ENCODE measurements at regions not wholly inside any gene's neighbourhood (a gene's known extent, or its start where the extent isn't known, plus 50 kb on each side); places are given as distances from the start of the nearest gene placed in this dataset.

DNA sequence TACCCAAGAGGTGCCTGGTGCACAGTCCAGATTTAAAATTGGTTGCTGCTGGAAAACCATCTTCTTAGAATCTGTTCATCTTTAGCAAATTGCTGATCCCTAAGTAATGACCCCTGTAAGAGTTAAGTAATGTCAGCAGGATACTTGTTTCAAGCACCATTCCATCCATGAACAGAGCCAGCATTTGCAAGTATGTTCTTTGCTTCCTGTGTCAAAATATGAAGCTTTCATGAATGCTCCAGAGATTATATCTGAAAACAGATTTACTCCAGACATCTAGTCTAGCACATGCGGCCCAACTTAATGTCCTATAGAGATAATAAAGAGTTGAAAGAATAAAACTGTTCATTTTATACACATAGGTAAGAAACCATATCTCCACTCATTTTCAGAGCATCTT is 98.7 kb upstream of the ZNF438 start:
- peak overlapping the region; percentile 5 for H3K27ac ChIP-seq (ENCODE audit: low read depth, low read length)
- H2AK5ac ChIP-seq (ENCODE audit: low read length): no peak overlapping the region
- H3K9ac ChIP-seq (ENCODE audit: low read length): no peak overlapping the region
- H3K56ac ChIP-seq (ENCODE audit: low read length): no peak overlapping the region
- WGBS (ENCODE audit: extremely low coverage, insufficient coverage, low lambda C conversion rate): no CpG with 5 or more reads among the region's 1 CpG
- H3K79me2 ChIP-seq (ENCODE audit: control insufficient read depth, insufficient read depth, low read length): no peaks in the 10 kb centered on the region
- no peak overlapping the region for H3K23ac ChIP-seq (ENCODE audit: low read length)
- no peak overlapping the region for H4K5ac ChIP-seq (ENCODE audit: low read length)
- DNase-seq: no peak
- no peaks in the 10 kb centered on the region for H3K36me3 ChIP-seq (ENCODE audit: control insufficient read depth, insufficient read depth, low read length)
- H3K4ac ChIP-seq (ENCODE audit: low read depth, low read length): no peak overlapping the region
- no peak overlapping the region for H3K18ac ChIP-seq (ENCODE audit: low read length)
- H2BK5ac ChIP-seq (ENCODE audit: low read length): no peak overlapping the region
- H3K79me1 ChIP-seq (ENCODE audit: low read length): no peaks in the 10 kb centered on the region
- H2BK15ac ChIP-seq (replicated peaks; ENCODE audit: low read depth): peak overlapping the region; percentile 5
- H3K4me3 ChIP-seq (ENCODE audit: low read length): no peak overlapping the region
- H3K4me1 ChIP-seq (ENCODE audit: control insufficient read depth, low read depth, low read length): peaks cover 8% of the 10 kb centered on the region
- no peak overlapping the region for H2BK120ac ChIP-seq (ENCODE audit: low read depth, low read length)
- H3K4me2 ChIP-seq (ENCODE audit: low read length): no peak overlapping the region
- no peaks in the 10 kb centered on the region for H3K27me3 ChIP-seq (ENCODE audit: insufficient read depth, low read length, poor library complexity)
- H4K8ac ChIP-seq (ENCODE audit: low read depth, low read length): no peak overlapping the region

DNA sequence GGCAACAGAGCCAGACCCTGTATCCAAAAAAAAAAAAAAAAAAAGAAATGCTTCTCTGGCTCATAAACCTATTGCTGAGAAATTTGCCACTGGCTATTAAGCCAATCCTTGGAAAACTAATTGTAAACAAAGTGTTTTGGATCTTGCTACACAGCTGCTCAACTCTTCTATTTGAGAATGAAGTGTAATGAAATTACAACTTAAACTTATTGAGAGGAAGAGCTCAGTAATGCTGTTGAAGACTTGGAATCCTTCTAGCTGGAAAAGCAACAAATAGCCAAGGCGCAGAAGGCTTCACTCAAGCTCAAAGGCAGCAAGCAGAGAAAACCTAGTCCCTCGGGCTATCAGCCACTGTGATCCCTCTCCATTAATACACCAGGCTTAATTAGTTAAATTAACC is 99.6 kb upstream of the ZNF438 start:
- H3K27ac ChIP-seq (ENCODE audit: low read depth, low read length): no peak overlapping the region
- H3K27me3 ChIP-seq (ENCODE audit: insufficient read depth, low read length, poor library complexity): no peaks in the 10 kb centered on the region
- H2BK15ac ChIP-seq (replicated peaks; ENCODE audit: low read depth): no peak overlapping the region
- H2AK5ac ChIP-seq (ENCODE audit: low read length): no peak overlapping the region
- WGBS (ENCODE audit: extremely low coverage, insufficient coverage, low lambda C conversion rate): no CpG with 5 or more reads among the region's 2 CpGs
- no peak overlapping the region for H3K4me2 ChIP-seq (ENCODE audit: low read length)
- no peak overlapping the region for H3K23ac ChIP-seq (ENCODE audit: low read length)
- no peak for DNase-seq
- no peak overlapping the region for H3K56ac ChIP-seq (ENCODE audit: low read length)
- H4K8ac ChIP-seq (ENCODE audit: low read depth, low read length): no peak overlapping the region
- no peak overlapping the region for H2BK120ac ChIP-seq (ENCODE audit: low read depth, low read length)
- no peak overlapping the region for H4K5ac ChIP-seq (ENCODE audit: low read length)
- H3K9ac ChIP-seq (ENCODE audit: low read length): no peak overlapping the region
- H3K4ac ChIP-seq (ENCODE audit: low read depth, low read length): no peak overlapping the region
- H3K4me1 ChIP-seq (ENCODE audit: control insufficient read depth, low read depth, low read length): peaks cover 8% of the 10 kb centered on the region
- no peaks in the 10 kb centered on the region for H3K79me1 ChIP-seq (ENCODE audit: low read length)
- H3K18ac ChIP-seq (ENCODE audit: low read length): no peak overlapping the region
- no peak overlapping the region for H3K4me3 ChIP-seq (ENCODE audit: low read length)
- no peaks in the 10 kb centered on the region for H3K36me3 ChIP-seq (ENCODE audit: control insufficient read depth, insufficient read depth, low read length)
- H2BK5ac ChIP-seq (ENCODE audit: low read length): no peak overlapping the region
- no peaks in the 10 kb centered on the region for H3K79me2 ChIP-seq (ENCODE audit: control insufficient read depth, insufficient read depth, low read length)

DNA sequence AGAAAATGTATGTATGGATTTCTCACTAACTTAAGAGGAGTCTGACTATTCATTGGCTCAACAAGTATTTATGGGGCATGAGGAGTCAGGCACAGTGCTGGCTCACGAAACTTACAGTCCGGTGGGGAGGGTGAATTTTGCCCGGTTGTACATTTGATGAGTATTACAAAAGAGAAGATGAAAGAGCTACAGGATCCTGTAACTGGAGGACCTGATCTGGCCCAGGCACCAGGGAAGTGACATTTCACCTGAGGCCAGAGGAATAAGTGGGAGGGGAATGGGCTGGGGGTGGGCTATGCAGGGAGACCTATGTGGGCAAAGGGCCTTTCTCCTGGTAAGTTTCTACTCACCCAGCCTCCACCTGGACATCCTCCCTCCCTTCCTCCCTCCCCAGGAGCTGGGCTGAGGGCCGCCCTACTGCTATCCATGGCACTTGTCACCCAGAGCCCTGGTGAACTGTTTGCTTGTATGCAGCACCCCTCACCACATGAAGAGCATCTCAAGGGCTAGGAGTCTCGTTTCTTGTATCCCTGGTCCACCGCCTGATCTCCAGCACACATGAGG is 101.1 kb upstream of the ZNF438 start:
- Histone ChIP-seq H3K27me3 (ENCODE audit: insufficient read depth, low read length, poor library complexity) (no peaks in the 10 kb centered on the region), H3K27ac (ENCODE audit: low read depth, low read length) (no peak overlapping the region), H3K18ac (ENCODE audit: low read length) (no peak overlapping the region), H3K4me1 (ENCODE audit: control insufficient read depth, low read depth, low read length) (peaks cover 8% of the 10 kb centered on the region), H2BK5ac (ENCODE audit: low read length) (no peak overlapping the region), H4K5ac (ENCODE audit: low read length) (no peak overlapping the region), H2BK15ac (replicated peaks; ENCODE audit: low read depth) (no peak overlapping the region), H2BK120ac (ENCODE audit: low read depth, low read length) (no peak overlapping the region), H4K8ac (ENCODE audit: low read depth, low read length) (no peak overlapping the region), H3K79me1 (ENCODE audit: low read length) (no peaks in the 10 kb centered on the region), H2AK5ac (ENCODE audit: low read length) (no peak overlapping the region), H3K4ac (ENCODE audit: low read depth, low read length) (no peak overlapping the region), H3K9ac (ENCODE audit: low read length) (no peak overlapping the region), H3K23ac (ENCODE audit: low read length) (no peak overlapping the region), H3K36me3 (ENCODE audit: control insufficient read depth, insufficient read depth, low read length) (no peaks in the 10 kb centered on the region), H3K4me2 (ENCODE audit: low read length) (no peak overlapping the region), H3K79me2 (ENCODE audit: control insufficient read depth, insufficient read depth, low read length) (no peaks in the 10 kb centered on the region), H3K56ac (ENCODE audit: low read length) (peak overlapping the region; percentile 63), H3K4me3 (ENCODE audit: low read length) (no peak overlapping the region)
- WGBS (ENCODE audit: extremely low coverage, insufficient coverage, low lambda C conversion rate): no CpG with 5 or more reads among the region's 6 CpGs
- DNase-seq: no peak

DNA sequence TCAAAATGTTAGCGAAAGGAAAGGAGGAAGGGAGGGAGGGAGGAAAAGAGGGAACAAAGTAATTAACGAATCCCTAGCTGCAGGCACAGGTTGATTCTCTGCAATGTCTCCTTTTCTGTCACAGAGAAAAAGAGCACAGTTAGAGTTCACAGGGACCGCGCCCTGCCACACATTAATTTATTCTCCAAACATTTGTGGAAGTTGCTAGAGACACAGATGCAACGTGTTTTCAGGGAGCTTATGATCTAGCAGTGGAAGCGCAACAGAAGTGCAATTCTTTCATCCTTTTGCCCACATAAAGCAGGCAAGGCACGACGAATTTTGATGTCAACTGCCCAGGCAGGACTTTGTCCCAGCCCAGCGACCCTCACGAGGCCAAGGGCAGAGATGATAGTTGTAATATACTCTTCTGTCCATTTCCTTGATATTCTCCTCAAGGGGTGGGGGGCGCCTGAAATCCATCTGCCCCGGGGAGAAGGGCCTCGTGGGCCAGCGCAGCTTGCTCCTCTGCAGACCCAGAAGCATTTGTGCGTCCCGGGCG is 101.7 kb upstream of the ZNF438 start:
- Histone ChIP-seq H3K27me3 (ENCODE audit: insufficient read depth, low read length, poor library complexity) (no peaks in the 10 kb centered on the region), H3K79me1 (ENCODE audit: low read length) (no peaks in the 10 kb centered on the region), H3K79me2 (ENCODE audit: control insufficient read depth, insufficient read depth, low read length) (no peaks in the 10 kb centered on the region), H3K4ac (ENCODE audit: low read depth, low read length) (no peak overlapping the region), H3K36me3 (ENCODE audit: control insufficient read depth, insufficient read depth, low read length) (no peaks in the 10 kb centered on the region), H3K4me3 (ENCODE audit: low read length) (no peak overlapping the region), H3K27ac (ENCODE audit: low read depth, low read length) (no peak overlapping the region), H4K5ac (ENCODE audit: low read length) (peak overlapping the region; percentile 26), H3K4me1 (ENCODE audit: control insufficient read depth, low read depth, low read length) (peaks cover 8% of the 10 kb centered on the region), H2BK5ac (ENCODE audit: low read length) (no peak overlapping the region), H3K18ac (ENCODE audit: low read length) (no peak overlapping the region), H2BK15ac (replicated peaks; ENCODE audit: low read depth) (no peak overlapping the region), H4K8ac (ENCODE audit: low read depth, low read length) (no peak overlapping the region), H2BK120ac (ENCODE audit: low read depth, low read length) (no peak overlapping the region), H3K4me2 (ENCODE audit: low read length) (no peak overlapping the region), H3K23ac (ENCODE audit: low read length) (no peak overlapping the region), H3K9ac (ENCODE audit: low read length) (peak overlapping the region; percentile 48), H3K56ac (ENCODE audit: low read length) (peak overlapping the region; percentile 80), H2AK5ac (ENCODE audit: low read length) (no peak overlapping the region)
- no peak for DNase-seq
- no CpG with 5 or more reads among the region's 17 CpGs for WGBS (ENCODE audit: extremely low coverage, insufficient coverage, low lambda C conversion rate)

DNA sequence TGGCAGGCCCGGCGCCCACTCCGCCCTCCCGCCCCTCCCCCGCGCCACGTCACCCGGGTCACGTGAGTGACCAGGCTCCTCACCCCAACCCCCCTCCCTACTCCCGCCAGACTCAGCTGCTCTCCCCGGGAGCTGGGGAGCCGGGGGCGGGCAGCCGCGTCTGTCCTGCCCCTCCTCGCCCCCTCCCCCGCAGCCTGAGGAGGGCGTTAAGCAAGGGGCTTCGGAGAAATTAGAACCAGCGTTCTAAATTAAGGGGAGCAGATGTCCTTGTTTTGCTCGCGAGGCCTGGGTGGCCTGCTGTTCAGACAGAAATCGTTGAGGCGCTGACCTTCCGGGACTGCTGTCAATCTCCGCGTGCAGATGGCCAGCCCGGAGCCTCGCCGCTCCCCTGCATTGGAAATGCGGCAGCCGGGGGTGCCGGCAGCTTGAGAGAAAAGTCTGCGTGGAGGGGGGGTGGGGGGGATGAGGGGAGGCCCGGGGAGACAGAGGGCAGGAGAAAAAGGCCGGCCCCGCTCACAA is 102.2 kb upstream of the ZNF438 start:
- H3K4me3 ChIP-seq (ENCODE audit: low read length): no peak overlapping the region
- WGBS (ENCODE audit: extremely low coverage, insufficient coverage, low lambda C conversion rate): no CpG with 5 or more reads among the region's 37 CpGs
- H4K8ac ChIP-seq (ENCODE audit: low read depth, low read length): peak overlapping the region; percentile 16
- H2BK15ac ChIP-seq (replicated peaks; ENCODE audit: low read depth): no peak overlapping the region
- H3K9ac ChIP-seq (ENCODE audit: low read length): peak overlapping the region; percentile 76
- H3K4ac ChIP-seq (ENCODE audit: low read depth, low read length): peak overlapping the region; percentile 87
- H3K18ac ChIP-seq (ENCODE audit: low read length): peak overlapping the region; percentile 97
- H3K79me1 ChIP-seq (ENCODE audit: low read length): no peaks in the 10 kb centered on the region
- H3K79me2 ChIP-seq (ENCODE audit: control insufficient read depth, insufficient read depth, low read length): no peaks in the 10 kb centered on the region
- no peaks in the 10 kb centered on the region for H3K36me3 ChIP-seq (ENCODE audit: control insufficient read depth, insufficient read depth, low read length)
- H3K56ac ChIP-seq (ENCODE audit: low read length): peak overlapping the region; percentile 86
- peak overlapping the region; percentile 56 for H3K4me2 ChIP-seq (ENCODE audit: low read length)
- no peak overlapping the region for H2AK5ac ChIP-seq (ENCODE audit: low read length)
- peak overlapping the region; percentile 93 for H3K27ac ChIP-seq (ENCODE audit: low read depth, low read length)
- H3K23ac ChIP-seq (ENCODE audit: low read length): no peak overlapping the region
- H4K5ac ChIP-seq (ENCODE audit: low read length): no peak overlapping the region
- no peak overlapping the region for H2BK120ac ChIP-seq (ENCODE audit: low read depth, low read length)
- H2BK5ac ChIP-seq (ENCODE audit: low read length): no peak overlapping the region
- H3K27me3 ChIP-seq (ENCODE audit: insufficient read depth, low read length, poor library complexity): no peaks in the 10 kb centered on the region
- H3K4me1 ChIP-seq (ENCODE audit: control insufficient read depth, low read depth, low read length): peaks cover 8% of the 10 kb centered on the region
- DNase-seq: peak; percentile 90
